ENCODE measurements at regions not wholly inside any gene's neighbourhood (a gene's known extent, or its start where the extent isn't known, plus 50 kb on each side); places are given as distances from the start of the nearest gene placed in this dataset.
"Not testable (repeated sequence)": the region's sequence is repeated elsewhere in the genome, so short reads cannot be mapped to it uniquely, and the experiment has no call there.

GRCh38 chr5:2166306-2166978, 283.7 kb upstream of the IRX4 start:
- peak in 1 of 14 donors; percentile 1 for DNase-seq

- DNase-seq: no peak
Observed at GRCh38 chr5:2165615-2166305, 283.0 kb upstream of the IRX4 start.

- DNase-seq: no peak
Observed at GRCh38 chr5:2165203-2165602, 282.5 kb upstream of the IRX4 start.

GRCh38 chr5:2164586-2164985, 281.9 kb upstream of the IRX4 start:
- no peak for DNase-seq

- no peak for DNase-seq
Observed at GRCh38 chr5:2163940-2164490, 281.3 kb upstream of the IRX4 start.

GRCh38 chr5:2163060-2163856, 280.5 kb upstream of the IRX4 start:
- DNase-seq: no peak

- DNase-seq: no peak
Observed at GRCh38 chr5:2160811-2161210, 278.1 kb upstream of the IRX4 start.

- no peak for DNase-seq
Observed at GRCh38 chr5:2158767-2159166, 276.0 kb upstream of the IRX4 start.

- DNase-seq: no peak
Observed at GRCh38 chr5:2158109-2158508, 275.4 kb upstream of the IRX4 start.

- no peak for DNase-seq
Observed at GRCh38 chr5:2157372-2157771, 274.6 kb upstream of the IRX4 start.

GRCh38 chr5:2156358-2157059, 273.8 kb upstream of the IRX4 start:
- no peak for DNase-seq

- DNase-seq: no peak
Observed at GRCh38 chr5:2155556-2155955, 272.8 kb upstream of the IRX4 start.

GRCh38 chr5:2153802-2154201, 271.1 kb upstream of the IRX4 start:
- DNase-seq: no peak

- DNase-seq: no peak
Observed at GRCh38 chr5:2153350-2153749, 270.6 kb upstream of the IRX4 start.

GRCh38 chr5:2151301-2151888, 268.7 kb upstream of the IRX4 start:
- not testable (repeated sequence) for DNase-seq

- DNase-seq: no peak
Observed at GRCh38 chr5:2149195-2149539, 266.4 kb upstream of the IRX4 start.

- no peak for DNase-seq
Observed at GRCh38 chr5:2148312-2149194, 265.8 kb upstream of the IRX4 start.

GRCh38 chr5:2147504-2148311, 265.0 kb upstream of the IRX4 start:
- no peak for DNase-seq

GRCh38 chr5:2143646-2144353, 261.1 kb upstream of the IRX4 start:
- DNase-seq: no peak

GRCh38 chr5:2143088-2143487, 260.4 kb upstream of the IRX4 start:
- DNase-seq: no peak
